AG10803 (cell line): ENCODE measurements at regions not wholly inside any gene's neighbourhood (a gene's known extent, or its start where the extent isn't known, plus 50 kb on each side); places are given as distances from the start of the nearest gene placed in this dataset.

Experiments
- DNase-seq: peaks from one replicate; pipeline ENCODE4 v3.0.0; 2010; ENCODE audit warnings: low read depth
- H3K4me3 ChIP-seq: 2 replicates; pipeline ENCODE4 v1.5.1; 2011; ENCODE audit warnings: mild to moderate bottlenecking, low read length, control low read depth
- TF ChIP-seq, protein P1 (sequence below): conservative IDR thresholded peaks from 2 replicates; pipeline ENCODE4 v1.5.1; 2011; ENCODE audit warnings: mild to moderate bottlenecking, low read length, control low read depth, inconsistent platforms

GRCh38 chr17:79533116-79533515, 77.7 kb downstream of the RBFOX3 start:
- H3K4me3 ChIP-seq: no peak overlapping the region
- DNase-seq: no peak
- TF ChIP-seq, protein P1, sequence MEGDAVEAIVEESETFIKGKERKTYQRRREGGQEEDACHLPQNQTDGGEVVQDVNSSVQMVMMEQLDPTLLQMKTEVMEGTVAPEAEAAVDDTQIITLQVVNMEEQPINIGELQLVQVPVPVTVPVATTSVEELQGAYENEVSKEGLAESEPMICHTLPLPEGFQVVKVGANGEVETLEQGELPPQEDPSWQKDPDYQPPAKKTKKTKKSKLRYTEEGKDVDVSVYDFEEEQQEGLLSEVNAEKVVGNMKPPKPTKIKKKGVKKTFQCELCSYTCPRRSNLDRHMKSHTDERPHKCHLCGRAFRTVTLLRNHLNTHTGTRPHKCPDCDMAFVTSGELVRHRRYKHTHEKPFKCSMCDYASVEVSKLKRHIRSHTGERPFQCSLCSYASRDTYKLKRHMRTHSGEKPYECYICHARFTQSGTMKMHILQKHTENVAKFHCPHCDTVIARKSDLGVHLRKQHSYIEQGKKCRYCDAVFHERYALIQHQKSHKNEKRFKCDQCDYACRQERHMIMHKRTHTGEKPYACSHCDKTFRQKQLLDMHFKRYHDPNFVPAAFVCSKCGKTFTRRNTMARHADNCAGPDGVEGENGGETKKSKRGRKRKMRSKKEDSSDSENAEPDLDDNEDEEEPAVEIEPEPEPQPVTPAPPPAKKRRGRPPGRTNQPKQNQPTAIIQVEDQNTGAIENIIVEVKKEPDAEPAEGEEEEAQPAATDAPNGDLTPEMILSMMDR: no peak

- no peak for DNase-seq
- no peak overlapping the region for H3K4me3 ChIP-seq
- TF ChIP-seq, protein P1: no peak
Measured at GRCh38 chr17:79532107-79532790, 78.6 kb downstream of the RBFOX3 start.

GRCh38 chr17:79531191-79532095, 79.4 kb downstream of the RBFOX3 start:
- TF ChIP-seq, protein P1: no peak
- no peak overlapping the region for H3K4me3 ChIP-seq
- no peak for DNase-seq

- H3K4me3 ChIP-seq: no peak overlapping the region
- DNase-seq: no peak
- TF ChIP-seq, protein P1: no peak
Measured at GRCh38 chr17:79530361-79531105, 80.3 kb downstream of the RBFOX3 start.

- TF ChIP-seq, protein P1: no peak
- DNase-seq: no peak
Measured at GRCh38 chr17:79529661-79530081, 81.2 kb downstream of the RBFOX3 start.

DNA sequence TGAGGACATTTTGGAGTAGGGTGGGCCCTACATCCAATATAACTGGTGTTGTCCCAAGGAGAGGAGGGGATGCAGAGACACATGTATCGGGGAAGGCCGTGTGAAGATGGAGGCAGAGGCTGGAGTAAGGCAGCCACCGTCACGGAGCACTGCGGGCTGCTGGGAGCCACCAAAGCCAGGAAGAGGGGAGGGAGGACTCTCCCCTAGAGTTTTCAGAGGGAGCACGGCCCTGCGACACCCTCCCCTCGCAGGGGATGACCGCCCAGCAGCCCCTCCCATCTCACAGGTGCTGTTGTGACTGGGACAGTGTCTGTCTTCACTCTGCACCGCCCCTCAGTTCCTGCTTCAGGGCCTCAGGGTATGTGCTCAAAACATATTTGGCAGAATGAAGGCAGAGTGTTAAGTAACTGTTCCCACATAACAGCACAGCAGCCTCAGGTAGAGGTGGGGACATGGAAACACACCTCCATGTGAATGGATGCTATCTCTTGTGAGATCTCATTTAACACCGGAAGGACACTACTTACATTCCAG, 82.2 kb downstream of the RBFOX3 start:
- no peak overlapping the region for H3K4me3 ChIP-seq
- no peak for DNase-seq
- TF ChIP-seq, protein P1: no peak

More at GRCh38 chr17:79529661-79530081, 81.2 kb downstream of the RBFOX3 start:
- no peak overlapping the region for H3K4me3 ChIP-seq
